GM18502 (cell line): ENCODE measurements at regions not wholly inside any gene's neighbourhood (a gene's known extent, or its start where the extent isn't known, plus 50 kb on each side); places are given as distances from the start of the nearest gene placed in this dataset.
"Not testable (repeated sequence)": the region's sequence is repeated elsewhere in the genome, so short reads cannot be mapped to it uniquely, and the experiment has no call there.

Experiments
- ATAC-seq: cut with Tn5 transposase; IDR thresholded peaks from one replicate; pipeline ENCODE4 v1.9.1; 2021; ENCODE audit warnings: mild to moderate bottlenecking; ENCODE audit not compliant: unreplicated experiment, poor library complexity

DNA sequence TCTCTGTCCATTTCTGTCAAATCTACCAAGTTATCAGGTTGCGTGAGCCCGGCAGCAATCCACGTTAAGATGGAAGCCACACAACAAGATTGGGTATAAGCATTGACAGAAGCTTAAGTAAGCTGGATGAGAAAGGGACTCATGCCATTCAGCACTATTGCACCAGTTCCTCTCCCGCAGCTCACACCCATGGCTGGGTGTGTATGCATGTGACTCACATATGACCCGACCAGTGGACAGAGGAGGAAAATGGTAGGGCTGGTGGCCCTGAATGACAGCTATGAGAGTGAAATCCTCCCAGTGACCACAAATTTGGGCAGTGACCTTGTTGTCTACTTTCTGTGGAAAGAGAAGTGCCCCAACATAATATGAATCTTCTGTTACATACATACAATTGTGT is 113.5 kb downstream of the OTOR start:
- no peak for ATAC-seq

DNA sequence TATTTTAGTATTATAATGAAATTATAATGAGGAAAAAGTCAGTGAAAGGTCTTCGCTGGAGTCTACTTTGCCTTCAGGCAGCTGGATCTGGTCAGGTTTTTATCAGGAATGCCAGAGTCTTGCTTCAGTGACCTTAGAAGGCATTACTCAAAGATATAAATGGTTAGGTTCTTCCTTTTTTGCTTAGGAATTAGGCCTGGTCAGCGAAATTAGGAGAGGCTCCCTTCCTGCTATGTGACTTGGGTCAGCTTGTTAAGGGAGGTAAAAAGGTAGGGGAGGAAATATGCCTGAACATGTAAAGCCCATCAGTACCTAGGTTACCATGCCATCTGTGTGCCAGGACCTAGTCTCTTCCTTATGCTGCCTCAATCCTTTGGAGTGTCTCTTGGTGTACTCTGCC is 115.1 kb downstream of the OTOR start:
- ATAC-seq, result no peak

GRCh38 chr20:16864069-16864468 is 115.9 kb downstream of the OTOR start:
- ATAC-seq, result no peak

DNA sequence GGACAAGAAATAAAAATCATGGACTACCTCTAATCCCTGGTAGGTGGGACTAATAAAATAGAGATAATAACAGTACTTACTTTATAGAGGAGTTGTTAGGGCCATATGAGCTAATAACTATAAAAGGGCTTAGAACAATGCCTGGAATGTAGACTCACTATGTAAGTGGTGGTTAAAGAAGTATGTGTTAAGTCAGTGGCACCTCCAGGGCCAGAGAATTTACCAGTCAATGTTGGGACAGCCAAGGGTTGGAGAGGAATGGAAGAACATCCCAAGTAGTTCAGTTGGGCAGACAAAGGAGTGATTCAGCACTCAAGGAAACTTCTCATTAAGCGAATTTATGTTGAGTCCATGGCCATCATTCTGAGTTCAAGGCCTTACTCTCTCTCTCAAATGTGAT is 116.8 kb downstream of the OTOR start:
- no peak for ATAC-seq

DNA sequence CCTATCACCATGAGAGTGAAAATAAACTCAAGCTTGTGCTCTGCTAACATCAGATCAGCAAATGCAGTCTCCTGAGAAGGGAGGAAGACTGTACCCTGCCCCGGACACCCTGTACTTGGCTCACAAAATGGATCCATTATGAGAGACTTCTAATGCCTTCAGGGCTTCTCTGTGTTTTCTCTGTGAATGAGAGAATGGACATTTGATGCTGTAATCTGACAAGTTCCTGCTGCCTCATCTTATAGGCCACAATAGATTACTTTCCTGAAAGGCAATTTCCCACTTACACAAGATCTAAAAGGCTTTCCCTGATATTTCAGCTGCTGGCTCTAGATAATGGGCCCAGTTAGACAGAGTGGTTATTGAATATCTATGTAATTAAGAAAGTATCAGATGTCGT is 117.2 kb downstream of the OTOR start:
- ATAC-seq, result no peak

- ATAC-seq, result not testable (repeated sequence)
These were observed 125.0 kb downstream of the OTOR start for GRCh38 chr20:16873124-16873523.

GRCh38 chr20:16877053-16877554 is 128.9 kb downstream of the OTOR start:
- ATAC-seq, result no peak

GRCh38 chr20:16885746-16886145 is 137.6 kb downstream of the OTOR start:
- ATAC-seq, result no peak

DNA sequence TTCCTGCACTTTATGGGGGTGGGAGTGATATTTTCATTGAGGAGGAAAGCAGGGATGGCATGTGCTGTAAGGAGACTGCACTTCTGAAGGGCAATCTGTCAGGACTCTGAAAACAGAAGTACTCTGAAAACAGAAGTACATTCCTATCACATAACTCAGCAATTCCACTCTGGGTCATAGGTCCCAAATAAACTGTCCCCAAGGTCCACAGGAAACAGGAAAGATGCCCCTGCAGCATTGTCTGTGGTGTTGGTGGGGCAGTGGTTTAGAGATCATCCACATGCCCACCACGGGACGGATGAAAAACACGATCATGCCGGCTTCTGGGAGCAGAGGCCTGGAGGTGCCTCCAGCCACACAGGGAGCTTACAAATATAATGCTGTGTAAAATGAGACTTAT is 150.3 kb downstream of the OTOR start:
- no peak for ATAC-seq

DNA sequence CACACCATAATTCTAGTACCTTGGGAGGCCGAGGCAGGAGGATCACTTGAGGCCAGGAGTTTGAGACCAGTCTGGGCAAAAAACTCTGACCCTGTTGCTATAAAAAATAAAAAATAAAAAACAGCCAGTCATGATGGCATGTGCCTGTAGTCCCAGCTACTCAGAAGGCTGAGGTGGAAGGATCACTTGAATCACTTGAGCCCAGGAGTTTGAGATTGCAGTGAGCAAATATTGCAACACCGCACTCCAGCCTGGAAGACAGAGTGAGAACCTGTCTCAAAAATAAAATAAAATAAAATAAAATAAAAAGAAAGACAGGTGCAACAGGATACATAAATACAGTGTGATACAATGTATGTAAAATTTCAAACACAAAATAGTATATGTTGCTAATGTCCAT is 154.5 kb downstream of the OTOR start:
- no peak for ATAC-seq

DNA sequence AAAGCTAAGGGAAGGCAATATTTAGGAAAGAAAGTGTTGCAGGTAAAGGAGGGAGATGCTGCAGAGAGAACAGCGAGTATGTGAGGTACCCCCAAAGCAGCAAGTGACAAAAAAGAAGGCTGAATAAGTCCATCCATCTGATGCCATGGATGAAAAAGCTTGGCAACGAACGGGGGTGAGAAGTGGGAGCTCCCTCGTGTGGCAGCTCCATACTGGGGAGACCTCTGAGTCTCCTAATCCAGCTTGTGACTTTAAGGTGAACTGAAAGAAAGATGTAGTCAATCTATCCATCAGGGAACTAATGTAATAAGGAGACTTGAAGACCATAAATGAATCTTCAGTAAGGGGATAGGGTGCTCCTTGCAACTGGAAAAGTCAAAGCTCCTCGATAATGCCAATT is 156.6 kb downstream of the OTOR start:
- no peak for ATAC-seq

GRCh38 chr20:16914277-16914676 is 166.1 kb downstream of the OTOR start:
- no peak for ATAC-seq

DNA sequence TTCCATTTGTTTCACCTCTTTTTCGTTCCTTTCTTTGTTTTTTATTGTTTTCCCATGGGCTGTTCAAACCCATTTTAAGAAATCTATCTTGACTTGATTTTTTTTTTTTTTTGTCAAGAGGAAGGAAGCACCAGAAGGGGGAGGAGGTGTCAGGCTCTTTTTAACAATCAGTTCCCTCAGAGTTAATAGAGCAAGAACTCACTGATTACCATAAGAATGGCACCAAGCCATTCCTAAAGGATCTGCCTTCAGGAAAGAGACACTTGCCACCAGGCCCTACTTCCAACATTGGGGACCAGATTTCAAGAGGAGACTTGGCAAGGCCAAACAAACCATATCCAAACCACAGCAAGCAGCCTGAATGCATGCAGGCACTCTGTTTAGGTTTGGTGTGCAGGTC is 168.0 kb downstream of the OTOR start:
- ATAC-seq, result no peak

GRCh38 chr20:16917636-16918035 is 169.5 kb downstream of the OTOR start:
- ATAC-seq, result no peak

DNA sequence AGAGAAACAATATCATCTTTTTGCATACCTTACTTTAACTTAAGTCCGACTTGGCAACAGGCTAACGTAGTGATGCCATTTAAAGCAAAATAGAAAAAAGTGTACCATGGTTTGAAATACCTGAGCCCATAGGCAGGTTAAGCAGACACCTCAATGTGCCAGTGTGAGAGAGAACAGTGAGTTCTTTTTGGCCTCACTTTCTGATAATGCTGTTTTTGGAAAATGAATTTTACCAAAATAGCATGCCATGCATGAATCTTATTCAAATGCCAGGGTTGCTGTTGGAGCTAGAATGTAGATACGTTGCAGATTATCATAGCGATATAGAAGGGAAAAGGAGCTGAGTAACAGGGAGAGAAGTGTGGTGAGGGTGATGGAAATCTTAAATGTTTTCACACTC is 170.2 kb downstream of the OTOR start:
- ATAC-seq, result no peak

- no peak for ATAC-seq
These were observed 171.7 kb downstream of the OTOR start for GRCh38 chr20:16919841-16920240.

GRCh38 chr20:16922834-16923233 is 174.7 kb downstream of the OTOR start:
- no peak for ATAC-seq

GRCh38 chr20:16926626-16927430 is 178.7 kb downstream of the OTOR start:
- no peak for ATAC-seq

DNA sequence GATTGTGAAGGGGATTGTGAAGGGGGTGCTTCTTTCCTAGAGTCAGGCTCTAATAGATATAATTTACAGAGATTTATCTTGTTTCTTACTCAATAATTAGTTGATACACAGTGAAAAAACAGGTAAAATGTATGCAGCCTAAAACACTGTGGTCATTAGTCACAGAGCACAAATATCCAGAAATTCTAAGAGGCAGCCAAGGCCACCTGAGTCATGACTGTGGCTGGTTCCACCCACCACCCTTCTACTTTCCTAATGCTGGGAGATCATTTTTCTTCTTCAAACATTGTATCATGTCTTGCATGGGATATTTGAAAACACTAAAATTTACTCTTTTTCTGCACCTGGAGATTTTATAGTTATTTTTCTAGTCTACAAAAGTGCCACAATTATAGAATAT is 181.6 kb downstream of the OTOR start:
- no peak for ATAC-seq

- ATAC-seq, result no peak
These were observed 182.5 kb downstream of the OTOR start for GRCh38 chr20:16930656-16931055.

DNA sequence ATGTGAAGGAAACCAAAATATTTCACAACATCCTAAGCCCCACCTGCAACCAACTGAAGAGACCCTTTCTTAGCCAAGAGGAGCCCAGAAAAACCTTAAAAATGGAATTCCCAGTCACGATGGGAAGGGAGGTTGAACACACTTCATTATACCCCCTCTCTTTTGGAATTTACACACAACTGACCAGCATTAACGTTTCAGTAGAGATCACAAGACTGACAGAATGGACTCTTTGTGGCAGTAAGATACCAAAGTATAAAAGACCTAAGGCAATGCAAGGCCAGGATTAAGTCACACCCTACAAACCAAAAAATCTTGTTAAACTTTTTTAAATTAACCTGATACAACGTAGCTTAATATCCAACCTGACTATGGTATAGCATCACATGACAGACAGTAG is 190.9 kb downstream of the OTOR start:
- ATAC-seq, result no peak

GRCh38 chr20:16940701-16941100 is 192.5 kb downstream of the OTOR start:
- no peak for ATAC-seq
